ENCODE measurements at regions not wholly inside any gene's neighbourhood (a gene's known extent, or its start where the extent isn't known, plus 50 kb on each side); places are given as distances from the start of the nearest gene placed in this dataset.

DNA sequence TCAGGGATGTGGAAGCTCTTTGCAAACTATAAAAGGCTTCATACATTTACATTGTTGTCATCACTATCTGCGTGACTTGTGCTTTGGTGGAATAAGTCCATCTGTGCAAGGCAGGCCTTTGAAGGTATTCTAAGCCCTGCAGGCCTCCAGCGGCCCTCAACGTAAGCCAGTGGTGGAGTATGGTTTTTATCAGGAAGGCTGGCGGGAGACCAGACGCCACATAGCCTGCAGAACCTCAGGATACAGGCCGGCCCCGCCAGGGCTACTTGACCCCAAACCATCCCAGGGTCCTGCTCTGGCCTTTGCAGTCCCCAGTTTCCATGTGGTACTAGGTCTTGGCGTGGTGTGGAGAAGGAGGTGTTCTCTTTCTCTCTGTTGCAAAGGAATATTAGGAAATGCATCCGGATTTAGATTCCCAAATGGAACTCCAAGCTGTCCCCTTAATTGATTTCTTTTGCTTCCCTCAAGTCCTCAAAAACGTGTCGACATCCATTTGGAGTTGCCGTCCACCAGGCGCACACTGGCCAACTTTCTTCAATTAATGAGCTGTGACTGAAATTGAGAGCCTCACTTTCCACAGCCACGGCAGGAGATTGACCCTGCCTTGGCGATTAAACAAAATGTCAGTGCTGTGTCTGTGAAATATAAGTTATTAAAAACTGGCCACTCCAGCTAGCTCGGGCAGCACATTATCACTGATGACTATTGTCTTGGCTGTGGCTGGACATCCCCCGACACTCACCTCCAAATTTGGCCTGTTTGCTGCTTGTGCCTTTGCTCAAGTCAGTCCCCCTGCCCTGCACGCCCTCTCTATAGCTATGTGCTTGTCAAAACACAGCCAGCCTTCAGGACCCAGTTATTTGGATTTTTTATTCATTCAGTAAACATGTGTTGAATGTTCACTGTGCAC is 239.8 kb upstream of the TLE3 start:
- DNase-seq (ENCODE audit: low spot score) (no peak), FAIRE-seq (no peak)

DNA sequence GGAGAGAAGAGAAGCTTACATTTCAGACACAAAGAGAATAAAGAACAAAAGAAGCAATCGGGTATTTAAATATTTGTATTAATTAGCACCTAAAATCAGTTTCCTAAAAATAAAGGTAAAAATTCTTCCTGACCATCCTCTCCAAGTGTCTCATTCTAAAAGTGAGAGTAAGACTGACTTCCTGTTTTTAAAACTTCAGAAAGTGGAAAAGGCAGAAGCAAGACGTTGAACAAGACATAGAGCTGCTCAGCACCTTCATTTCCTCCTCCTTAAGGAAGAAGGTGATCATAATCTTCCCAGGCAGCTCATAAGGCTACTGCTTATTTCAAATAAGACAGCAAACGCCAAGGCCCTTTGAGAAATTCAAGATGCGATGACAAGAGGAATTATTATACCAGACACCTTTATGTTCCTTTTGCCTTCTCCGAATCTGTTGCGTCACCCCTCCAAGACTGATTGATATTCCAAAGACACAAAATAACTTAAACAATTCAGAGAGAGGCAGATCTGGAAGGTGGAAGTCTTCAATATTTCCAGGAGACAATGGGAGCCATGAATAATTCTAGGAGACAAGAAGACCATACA is 238.8 kb upstream of the TLE3 start:
- FAIRE-seq (no peak), DNase-seq (ENCODE audit: low spot score) (no peak)

DNA sequence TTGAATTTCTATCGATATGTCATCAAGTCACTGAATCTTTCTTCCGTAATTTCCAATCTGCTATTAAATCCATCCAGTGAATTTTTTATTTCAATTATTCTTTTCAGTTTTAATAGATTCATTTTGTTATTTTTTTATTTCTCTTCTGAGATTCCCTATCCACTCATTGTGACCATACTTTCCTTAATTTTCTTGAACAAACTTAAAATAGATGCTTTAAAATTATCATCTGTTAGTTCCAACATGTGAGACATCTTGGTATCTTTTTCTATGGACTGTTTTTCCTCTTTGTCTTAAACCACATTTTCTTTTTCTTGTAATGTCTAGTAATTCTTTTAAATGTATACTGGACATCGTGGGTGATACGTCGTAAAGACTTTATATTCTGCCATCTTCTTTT is 236.6 kb upstream of the TLE3 start:
- no peak for DNase-seq (ENCODE audit: low spot score)
- no peak for FAIRE-seq

DNA sequence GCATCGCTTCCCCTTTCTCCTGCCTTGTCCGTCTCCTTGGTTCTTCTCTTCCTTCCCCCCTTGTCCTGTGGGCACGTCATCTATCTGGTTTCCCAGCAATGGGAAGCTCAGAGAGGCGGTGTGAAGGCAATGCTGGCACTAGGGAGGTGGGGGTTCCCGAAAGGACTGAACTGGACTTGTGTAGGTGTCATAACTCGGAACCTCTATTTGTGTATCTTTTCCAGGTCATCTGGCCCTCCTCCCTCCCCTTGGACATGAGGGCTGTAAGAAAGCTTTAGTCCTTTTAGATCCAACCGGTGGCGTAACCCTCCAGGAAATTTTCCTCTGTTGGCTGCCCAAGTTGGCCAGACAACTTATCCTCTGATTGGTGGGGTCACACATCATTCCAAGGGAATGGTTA is 231.5 kb upstream of the TLE3 start:
- DNase-seq (ENCODE audit: low spot score) (no peak), FAIRE-seq (no peak)

DNA sequence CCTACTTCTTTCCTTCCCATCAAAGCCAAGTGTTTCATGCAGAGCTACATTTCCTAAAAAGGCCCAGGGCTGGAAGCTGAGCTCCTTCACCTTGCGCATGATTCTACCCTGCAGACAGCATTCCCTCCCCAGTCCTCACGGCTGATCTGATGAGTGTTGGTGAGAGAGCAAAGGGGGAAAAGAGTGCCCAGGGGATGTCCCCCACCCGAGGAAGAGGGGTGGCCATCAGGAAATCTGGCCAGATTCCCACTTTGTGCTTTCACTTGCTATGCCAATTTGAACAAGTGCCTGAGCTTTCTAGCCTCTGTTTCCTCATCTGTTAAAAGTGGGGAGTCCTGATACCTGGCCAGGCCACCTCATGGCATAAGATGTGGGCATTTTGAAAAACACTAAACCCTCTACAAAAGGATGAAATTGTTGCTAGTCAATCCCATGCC is 231.0 kb upstream of the TLE3 start:
- DNase-seq (ENCODE audit: low spot score) = no peak
- FAIRE-seq = no peak

DNA sequence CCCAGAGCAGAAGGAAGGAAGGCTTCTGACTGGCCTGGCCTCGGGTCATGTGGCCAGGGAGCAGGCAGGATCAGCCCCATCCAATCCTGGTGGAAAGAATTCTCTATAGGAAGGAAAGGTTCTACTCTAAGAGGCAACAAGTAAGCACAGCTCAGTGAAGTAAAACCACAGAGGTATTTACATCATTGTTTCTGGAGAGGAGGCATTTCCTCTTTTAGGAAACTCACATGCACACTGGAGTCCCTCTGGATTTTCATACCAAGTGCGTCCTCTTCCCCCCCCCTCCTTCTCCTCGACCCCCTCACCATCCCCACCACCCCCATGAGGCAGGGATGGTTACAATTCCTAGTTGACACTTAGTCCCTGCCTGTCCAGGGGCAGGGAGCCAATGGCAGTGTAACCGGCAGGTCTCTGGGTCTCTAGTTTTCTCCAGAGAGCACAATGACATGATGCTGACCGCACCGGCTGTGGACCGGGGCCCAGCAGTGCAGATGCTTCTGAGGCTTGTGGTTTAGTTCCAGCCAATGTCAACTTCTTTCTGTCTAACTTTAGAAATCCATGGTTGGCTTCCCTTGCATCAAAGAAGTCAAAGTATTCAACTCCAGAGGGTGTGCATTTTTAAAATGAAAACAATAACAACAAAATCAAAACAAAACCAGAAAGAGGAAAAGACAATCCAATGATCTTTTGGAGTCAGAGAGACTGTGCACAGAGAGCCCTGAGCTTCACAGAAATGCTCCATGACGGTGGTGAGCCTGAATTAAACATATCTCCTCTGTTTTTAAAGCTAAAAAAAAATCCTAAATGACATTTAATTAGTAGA is 230.3 kb upstream of the TLE3 start:
- DNase-seq (ENCODE audit: low spot score) = peak; percentile 76
- FAIRE-seq = peak; percentile 46

DNA sequence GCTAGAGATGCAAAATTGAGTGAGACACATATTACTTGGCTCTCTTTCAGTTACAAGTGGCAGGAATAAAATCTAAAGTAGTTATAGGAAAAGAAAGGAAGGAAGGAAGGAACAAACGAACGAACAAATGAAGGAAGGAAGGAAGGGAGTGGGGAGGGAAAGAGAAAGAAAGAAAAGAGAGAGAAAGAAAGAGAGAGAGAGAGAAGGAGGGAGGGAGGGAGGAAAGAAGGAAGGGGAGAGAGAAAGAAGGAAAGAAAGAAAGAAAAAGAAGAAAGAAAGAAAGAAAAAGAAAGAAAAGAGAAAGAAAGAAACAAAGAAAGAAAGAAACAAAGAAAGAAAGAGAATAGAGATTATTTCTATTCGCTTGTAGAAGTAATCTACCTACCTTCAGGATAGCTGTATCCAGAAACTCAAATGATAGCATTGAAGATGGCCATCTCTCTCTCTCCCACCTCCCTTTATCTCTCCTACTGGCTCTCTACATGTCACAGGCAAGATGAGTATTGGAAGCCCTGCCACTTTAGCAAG is 229.7 kb upstream of the TLE3 start:
- DNase-seq (ENCODE audit: low spot score) (no peak), FAIRE-seq (no peak)

DNA sequence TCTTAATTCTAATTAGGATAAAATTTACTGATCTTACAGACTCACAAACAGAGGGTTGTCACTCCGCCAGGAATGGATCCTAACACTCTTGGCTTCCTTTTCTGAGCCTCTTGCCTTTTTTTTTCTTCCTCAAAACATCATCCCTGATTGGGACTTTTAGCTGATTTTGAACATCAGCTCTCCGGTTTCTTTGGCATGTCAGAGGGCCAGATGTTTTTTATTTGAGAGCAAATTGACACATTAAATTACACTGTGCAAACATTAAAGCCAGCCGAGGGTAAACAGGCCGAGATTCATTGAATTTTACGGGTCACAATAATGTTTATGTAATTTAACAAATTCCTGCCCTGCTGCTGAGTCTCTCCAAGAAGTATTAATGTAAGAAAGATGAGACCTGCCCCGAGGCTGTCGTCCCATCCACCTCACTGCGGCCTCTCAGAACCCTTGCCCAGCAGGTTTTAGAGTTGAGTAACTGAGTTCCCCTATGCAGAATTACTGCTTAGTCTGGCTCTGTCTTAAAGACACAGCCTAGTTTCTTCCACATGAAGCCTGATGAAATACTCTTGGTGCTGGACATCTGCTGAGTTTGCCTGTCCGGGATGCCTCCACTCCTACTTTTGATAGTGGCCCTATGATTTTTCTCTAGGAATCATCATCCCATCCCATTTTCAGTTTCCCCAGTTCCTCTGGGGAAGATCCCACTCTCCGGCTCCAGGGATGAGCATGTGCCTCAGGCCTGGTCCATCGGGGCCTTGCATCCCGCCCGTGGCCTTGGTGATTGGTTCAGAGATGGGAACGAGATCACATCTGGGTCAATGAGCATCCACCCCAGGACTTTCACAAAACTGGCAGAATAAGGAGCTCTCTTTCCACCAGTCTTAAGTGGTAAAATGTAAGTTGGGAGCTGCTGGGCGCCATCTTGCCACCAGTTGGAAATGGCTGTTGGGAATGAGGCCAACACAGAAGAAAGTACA is 226.6 kb upstream of the TLE3 start:
- FAIRE-seq (no peak), DNase-seq (ENCODE audit: low spot score) (no peak)

DNA sequence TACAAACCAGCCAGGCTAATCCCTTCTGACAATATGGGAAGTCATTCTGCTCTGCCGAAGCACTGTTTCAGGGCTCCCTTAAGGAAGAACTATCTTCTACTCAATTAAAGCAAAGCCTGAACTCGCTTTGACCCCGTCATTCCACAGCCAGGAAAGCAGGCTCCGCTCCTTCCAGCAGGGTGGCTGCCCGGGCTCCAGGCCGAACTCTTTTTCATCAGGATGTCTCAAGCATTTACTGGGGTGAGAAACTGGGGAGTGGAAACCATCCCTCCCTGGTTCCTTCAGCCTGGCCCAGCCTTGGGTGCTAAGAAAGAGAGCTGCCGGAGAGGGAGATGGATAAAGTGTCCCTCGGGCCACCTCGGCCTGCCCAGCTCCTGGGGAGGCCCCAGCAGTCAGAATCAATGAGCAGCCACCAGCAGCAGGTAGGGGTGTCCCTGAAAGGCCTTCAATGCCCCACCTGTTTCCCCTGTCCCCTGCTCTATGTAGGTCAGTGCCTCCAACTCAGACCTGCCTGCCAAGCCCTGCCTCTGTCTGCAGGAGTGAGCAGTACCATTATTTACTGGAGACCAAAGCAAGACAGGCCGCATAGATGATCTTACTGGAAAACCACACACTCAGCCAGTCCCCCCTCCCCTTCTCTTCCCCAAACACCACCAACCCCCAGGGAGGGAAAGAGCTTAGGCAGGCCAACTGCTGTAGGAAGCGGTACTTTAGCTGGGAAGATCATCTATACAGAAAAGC is 225.6 kb upstream of the TLE3 start:
- DNase-seq (ENCODE audit: low spot score) (no peak), FAIRE-seq (no peak)

DNA sequence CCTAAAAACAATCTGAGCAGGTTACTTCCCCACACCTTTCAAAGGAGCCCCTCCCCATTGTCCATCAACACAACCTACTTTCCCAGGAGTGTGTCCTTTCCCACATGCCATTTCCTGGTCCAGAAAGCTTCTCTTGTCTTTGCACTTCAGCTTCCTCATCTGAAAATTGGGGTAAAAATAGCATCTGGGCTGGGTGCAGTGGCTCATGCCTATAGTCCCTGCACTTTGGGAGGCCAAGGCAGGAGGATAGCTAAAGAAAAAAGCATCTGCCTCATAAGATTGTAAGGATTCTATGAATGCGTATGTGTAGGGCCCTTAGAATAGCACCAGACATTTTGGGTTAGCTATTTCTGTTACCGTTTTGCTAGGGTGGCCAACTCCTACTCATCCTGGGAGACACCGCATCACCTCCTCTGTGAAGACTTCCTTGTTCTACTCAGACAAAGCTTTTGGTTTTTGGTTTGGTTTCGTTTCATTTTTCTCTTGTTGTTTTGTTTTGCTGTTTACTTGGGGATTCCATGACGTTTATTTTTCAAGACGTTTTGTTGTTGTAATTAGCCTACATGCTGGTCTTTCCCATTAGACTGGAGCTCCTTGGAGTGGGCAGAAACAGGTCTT is 224.4 kb upstream of the TLE3 start:
- FAIRE-seq (no peak), DNase-seq (ENCODE audit: low spot score) (no peak)

DNA sequence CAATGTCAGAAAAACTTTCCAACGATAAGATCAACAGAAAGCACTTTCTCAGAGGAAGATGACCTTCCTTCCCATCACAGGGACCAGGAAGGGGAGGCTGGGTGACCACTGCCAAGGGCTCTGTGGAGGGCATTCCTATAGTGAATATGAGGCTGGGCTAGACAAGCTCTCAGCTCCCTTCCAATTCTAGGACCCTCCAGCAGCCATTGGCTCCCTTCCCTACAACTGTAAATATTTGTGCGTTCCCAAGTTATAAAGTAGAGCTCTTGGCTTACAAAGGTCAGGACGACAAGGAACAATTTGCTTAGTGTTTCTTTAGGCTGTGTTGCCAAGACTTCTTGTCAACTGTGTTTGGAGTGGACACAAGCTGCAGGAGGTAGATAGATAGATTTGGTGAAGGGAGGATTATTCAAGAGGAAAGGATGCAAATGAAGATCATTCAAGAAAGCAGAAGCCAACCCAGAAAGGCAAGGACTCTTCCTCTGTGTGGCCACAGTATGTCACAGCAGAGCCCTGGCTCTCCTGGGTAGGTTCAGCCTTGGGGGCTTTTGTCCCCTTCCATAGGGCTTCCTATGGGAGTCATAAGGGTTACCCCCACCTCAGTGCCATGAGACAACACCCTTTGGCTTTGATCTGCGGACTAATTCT is 223.6 kb upstream of the TLE3 start:
- FAIRE-seq (no peak), DNase-seq (ENCODE audit: low spot score) (no peak)

DNA sequence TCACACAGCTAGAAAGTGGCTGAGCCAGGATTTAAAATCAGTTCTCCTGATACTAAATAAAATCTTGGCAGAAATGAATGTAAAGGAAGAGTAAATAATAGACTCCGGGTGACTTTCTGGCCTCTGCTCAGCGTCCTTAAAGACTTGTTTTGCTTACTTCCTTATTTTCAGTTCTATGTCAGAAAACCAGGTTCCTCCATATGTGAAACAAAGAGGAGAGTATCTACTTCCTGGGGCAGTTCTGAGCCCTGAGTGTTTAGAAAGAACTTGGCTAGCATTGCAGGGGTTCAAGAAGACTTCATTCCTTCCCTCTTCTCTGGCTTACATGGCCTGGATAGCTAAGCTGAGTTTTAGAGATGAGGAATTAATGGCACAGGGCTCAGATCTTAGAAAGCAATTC is 222.8 kb upstream of the TLE3 start:
- DNase-seq (ENCODE audit: low spot score) (no peak), FAIRE-seq (no peak)

DNA sequence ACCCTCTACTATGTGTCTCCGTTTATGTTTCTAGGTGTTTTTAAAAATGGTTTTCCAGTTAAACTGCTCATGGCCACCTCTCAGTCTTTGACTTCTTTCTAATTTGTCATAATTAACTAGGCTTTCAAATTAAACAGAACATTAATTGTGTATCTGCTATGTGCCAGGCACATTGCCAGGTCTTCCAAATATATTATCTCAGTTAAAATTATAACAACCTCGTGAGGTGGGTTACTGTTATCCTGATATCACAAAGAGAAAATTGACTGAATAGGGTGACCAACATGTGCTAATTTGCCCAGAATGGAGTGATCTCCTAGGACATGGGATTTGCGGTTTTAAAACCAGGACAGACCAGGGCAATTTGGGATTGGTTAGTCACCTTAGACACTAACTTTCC is 222.4 kb upstream of the TLE3 start:
- DNase-seq (ENCODE audit: low spot score) = no peak

DNA sequence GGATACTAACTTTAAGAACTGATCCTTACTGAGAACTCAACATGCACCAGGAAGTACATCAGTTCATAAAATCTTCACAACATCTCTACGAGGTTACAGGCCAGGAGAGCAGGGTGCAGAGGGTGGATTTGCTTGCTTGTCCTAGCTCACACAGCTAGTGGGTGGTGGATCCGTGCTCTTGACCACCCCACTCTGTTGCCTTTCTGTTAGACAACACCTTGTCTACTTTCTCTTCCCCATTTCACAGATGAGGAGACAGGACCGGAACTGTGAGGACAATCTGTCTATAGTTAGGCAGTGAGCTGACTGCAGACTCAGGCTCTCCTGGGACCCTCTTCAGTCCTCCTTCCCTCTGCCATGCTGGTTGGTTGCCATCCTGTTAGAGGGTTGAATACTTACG is 221.7 kb upstream of the TLE3 start:
- FAIRE-seq (peak; percentile 53), DNase-seq (ENCODE audit: low spot score) (no peak)

More for the DNA sequence above, 222.4 kb upstream of the TLE3 start:
- no peak for FAIRE-seq

DNA sequence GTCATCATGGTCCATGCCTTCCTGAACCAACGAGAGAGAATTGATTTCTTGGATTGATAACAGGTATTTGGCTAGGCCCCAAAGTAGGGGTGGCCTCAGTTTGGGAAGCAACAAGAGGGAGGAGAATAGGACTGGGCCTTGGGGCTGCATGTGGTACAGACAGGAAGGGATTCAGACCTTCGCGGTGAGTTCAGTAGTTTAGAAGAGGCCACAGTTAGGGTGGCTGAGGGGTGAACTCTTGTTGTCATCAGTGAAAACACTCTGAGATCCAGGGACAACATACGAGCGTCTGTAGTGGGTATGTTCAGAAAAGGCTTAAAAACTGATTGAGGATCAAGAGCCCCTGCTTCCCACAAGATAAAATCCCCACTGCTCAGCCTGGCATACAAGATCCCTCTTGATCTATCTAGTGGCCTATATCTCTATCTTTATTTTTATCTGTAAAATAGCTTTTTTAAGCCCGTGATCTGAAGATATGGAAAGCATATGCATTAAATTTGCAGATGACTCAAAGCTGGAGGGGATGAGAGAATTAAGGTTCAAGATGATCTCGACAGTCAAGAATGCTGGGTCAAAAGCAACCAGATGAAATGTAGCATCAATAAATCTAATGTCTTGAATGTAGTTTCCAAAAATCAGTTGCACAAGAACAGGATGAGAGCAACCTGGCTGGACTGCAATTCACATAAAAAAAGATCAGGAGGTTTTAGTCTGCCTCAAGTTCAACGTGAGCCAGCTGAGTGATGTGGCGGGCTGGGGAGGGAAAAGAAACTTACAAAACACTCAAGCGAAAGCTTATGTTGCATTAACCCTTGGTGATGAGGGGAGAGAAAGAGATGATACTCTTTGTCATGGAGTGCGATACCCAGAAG is 221.1 kb upstream of the TLE3 start:
- no peak for DNase-seq (ENCODE audit: low spot score)
- no peak for FAIRE-seq

DNA sequence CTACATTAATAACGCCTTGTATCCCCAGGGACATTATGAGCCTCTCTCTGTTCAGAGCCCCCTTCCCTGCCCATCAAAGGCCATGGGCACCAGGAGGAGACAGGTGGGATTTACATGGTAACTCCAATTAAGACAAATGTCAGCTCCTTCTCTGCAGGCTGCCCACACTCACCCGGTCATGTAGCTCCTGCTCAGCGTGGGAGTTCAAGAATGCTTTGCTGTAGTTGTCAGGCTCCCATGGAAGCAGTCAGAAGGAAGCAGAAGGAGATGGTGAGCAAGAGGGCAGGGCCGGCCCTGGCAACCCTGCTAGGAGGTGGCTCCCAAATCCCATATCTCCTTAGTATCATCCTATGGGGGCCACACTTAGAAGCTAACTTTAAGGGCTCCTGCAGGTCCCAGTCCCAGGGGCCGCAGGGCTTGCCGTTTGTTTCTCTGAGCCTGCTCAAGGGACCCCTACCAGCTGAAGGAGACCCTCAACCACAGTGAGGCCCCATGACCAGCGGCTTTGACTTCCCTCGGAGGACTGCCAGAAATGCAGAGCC is 218.4 kb upstream of the TLE3 start:
- DNase-seq (ENCODE audit: low spot score) (no peak), FAIRE-seq (no peak)

DNA sequence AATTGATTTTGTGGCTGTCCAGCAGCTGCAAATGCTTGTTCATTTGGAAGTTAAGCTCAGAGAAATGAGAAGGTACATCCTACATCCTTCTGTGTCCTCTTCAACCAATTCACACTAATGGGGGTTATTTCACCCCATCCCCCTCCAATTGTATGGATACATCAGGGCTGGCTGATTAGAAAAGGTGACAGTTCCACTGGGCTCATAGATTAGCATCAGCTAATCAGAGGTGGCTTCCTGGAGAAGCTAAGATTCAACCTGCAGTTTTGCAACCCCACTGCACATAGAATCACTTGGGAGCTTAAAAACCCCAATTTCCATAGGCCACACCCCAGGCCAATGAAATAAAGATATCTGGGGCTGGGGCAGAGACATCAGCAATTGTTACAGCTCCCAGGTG is 217.7 kb upstream of the TLE3 start:
- no peak for DNase-seq (ENCODE audit: low spot score)
- no peak for FAIRE-seq

DNA sequence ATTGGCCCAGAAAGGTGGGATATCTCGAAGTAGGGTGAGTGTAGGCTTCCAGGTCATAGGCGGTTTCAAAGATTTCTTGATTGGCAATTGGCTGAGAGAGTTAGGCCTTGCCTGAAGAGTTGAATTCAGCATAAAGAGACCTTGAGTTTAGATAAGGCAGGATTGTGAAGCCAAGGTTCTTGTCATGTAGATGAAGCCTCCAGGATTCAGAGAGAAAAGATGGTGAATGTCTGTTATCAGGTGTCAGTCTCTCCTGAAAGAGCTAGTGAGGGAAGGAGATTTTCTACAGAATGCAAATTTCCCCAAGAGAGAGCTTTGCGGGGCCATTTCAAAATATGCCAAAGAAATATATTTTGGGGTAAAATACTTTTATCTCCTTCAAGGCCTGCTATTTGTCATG is 217.0 kb upstream of the TLE3 start:
- no peak for FAIRE-seq
- DNase-seq (ENCODE audit: low spot score) = no peak
